GM18951 (cell line): ENCODE measurements at regions not wholly inside any gene's neighbourhood (a gene's known extent, or its start where the extent isn't known, plus 50 kb on each side); places are given as distances from the start of the nearest gene placed in this dataset.

Experiments
- POLR2A ChIP-seq: IDR thresholded peaks from 4 replicates; pipeline ENCODE4 v1.6.1; 2011; ENCODE audit warnings: mild to moderate bottlenecking; ENCODE audit not compliant: insufficient read length, insufficient read depth; ENCODE audit errors: extremely low read depth
- in situ Hi-C: fragments of 300-500 bp; cut with MboI; formaldehyde crosslinking; loops from one replicate; pipeline ENCODE4 v1.12.0; 2022; ENCODE audit warnings: low sequenced_read_pairs, mixed read lengths, inconsistent platforms; ENCODE audit not compliant: unreplicated experiment

GRCh38 chr22:49155039-49155769 is 672.5 kb downstream of the BRD1 start:
- in situ Hi-C loops, result no loop called here
- TF ChIP-seq POLR2A, result no peak

GRCh38 chr22:49154433-49154832 is 673.2 kb downstream of the BRD1 start:
- in situ Hi-C loops, result no loop called here
- no peak for TF ChIP-seq POLR2A

DNA sequence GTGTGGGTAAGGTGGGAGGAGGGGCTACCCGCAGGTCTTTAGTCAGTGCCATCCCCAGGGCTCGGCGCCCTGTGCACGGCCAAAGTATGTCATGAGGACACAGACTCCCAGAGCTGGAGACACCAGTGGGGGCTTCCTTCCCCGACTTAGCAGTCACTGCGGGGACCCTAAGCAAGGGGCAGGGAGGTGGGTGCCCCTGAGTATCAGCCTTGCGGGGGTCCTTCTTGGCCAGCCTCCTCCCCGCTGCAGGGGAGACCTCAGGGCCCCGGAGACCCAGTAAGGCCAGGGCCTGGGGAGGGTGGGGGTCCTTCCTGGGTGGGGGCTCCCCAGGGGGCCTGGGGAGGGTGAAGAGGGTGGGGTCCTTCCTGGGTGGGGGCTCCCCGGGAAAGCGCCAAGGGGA is 673.8 kb downstream of the BRD1 start:
- TF ChIP-seq POLR2A, result no peak

GRCh38 chr22:49152939-49153770 is 674.5 kb downstream of the BRD1 start:
- in situ Hi-C loops, result no loop called here
- TF ChIP-seq POLR2A, result no peak

More for the DNA sequence above, 673.8 kb downstream of the BRD1 start:
- in situ Hi-C loops, result no loop called here

GRCh38 chr22:49152127-49152938 is 675.3 kb downstream of the BRD1 start:
- in situ Hi-C loops, result no loop called here
- TF ChIP-seq POLR2A, result no peak

DNA sequence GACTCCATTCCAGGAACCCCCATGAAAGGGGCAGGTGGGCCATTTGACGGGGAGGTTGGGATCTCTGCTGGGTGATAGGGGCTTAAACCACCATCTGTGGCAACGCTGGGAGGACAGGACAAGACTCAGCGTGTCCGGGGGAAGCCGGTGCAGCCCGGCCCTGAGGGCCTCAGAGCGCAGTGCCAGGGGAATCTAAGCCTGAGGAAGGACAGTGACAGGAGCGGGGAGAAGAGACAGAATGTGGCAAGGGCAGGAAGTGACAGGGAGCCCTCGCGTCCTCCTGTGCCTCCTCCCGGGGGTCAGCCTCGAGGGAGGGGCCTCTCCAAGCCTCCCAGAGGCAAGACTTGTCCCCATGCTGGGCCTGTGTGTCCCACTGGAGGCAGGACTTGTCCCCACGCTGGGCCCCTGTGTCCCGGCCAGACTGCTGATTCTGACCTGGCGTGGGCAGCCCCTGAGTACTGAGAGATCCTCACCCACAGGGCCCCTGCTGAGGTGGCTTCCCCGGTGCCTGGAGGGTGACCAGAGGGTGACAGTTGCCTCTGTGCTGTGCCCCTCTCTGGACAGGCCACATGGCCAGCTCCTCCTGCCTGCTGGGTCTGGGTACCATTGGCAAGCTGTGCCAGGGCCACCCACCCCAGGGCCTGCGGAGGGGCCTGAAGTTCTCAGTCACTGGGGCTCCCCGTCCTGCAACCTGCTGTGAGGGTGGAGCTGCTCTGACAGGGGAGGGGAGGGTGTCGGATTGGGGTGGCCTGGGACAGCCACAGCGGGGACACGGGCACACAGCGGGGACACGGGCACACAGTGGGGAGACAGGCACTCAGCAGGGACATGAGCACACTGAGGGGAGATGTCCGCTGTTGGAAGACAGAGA is 676.2 kb downstream of the BRD1 start:
- TF ChIP-seq POLR2A, result no peak
- in situ Hi-C loops, result no loop called here

DNA sequence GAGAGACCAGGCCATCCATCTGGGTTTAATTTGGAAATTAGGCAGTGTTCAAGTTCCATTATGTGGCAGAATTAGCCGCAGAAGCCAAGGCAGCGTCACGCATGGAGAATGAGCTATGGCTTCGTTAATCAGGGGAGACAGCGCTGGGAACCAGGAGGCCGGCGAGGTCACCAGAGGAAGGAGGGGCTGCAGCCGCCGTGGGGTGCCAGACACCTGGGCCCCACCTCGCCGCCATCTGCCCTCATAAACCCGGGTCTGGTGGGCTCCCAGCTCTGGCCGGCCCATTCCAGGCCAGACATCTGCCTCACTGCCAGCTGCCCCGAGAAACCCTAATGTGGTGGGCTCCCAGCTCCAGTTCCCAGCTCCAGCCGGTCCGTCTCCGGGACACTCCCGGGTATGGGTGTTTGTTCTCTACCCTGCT is 676.9 kb downstream of the BRD1 start:
- no peak for TF ChIP-seq POLR2A
- in situ Hi-C loops, result no loop called here

- in situ Hi-C loops, result no loop called here
Measured at GRCh38 chr22:49149721-49150608, 677.7 kb downstream of the BRD1 start.

DNA sequence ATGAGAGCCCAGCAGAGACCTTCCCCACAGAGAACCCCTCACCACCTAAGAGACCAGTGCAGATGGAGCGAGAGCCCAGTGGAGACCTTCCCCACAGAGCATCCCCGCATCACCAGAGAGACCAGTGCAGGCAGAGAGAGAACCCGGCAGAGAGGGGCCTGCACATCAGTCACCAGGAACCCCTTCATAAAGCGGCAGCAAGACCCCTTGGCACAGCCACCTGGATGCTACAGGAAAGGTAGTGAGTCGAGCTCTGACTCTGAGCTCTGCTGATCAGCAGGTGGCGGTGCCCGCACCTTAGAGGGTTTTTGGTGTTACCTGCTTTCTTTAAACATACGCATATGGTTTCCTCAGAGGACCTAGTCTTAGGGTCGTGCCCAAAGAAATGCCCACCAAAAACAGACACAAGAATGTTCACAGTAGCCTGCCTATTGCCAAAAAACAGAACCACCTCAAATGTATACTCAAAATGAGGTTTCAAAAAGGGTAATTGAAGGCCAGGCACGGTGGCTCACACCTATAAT is 678.7 kb downstream of the BRD1 start:
- in situ Hi-C loops, result no loop called here
- TF ChIP-seq POLR2A, result no peak

More at GRCh38 chr22:49149721-49150608, 677.7 kb downstream of the BRD1 start:
- TF ChIP-seq POLR2A, result no peak

- in situ Hi-C loops, result no loop called here
- TF ChIP-seq POLR2A, result no peak
Measured at GRCh38 chr22:49147617-49148175, 680.0 kb downstream of the BRD1 start.

DNA sequence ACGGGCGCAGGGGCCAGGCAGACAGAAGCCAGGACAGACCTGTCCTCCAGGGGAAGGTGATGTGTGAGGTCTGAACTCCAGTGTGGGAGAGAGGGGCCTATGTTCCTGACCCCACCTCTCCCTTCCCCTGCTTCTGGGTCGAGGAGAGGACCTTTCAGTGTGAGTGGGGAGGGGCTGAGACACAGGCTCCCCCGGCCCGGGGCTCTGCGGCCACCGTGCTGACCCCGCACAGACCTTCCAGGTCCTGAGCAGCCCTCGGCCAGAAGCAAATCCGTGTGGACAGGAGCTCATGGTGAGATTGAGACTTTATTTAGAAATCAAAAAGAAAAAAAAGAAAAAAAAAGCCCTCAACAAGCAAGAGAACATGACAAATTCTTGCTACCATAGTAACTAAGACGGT is 680.5 kb downstream of the BRD1 start:
- in situ Hi-C loops, result no loop called here
- TF ChIP-seq POLR2A, result no peak

DNA sequence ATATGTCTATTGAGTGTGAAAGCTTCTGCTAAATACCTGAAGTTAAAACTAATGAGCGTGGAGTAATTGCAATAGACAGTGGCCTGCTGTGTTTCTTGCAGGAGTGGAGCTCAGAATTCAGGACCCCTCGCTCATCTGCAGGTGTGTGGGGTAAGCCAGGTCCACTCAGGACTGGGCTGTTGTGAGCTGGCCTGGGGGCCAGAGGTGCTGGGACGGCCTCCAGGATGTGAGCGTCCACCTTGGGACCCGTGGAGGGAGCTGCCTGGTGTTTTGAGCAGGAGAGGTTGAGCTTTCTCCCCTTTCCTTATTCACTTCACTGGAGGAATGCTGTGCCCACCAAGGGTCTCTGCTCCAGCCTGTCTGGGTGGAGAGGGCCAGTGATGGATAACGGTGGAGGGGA is 681.2 kb downstream of the BRD1 start:
- no peak for TF ChIP-seq POLR2A
- in situ Hi-C loops, result no loop called here
